SK-N-SH (cell line): ENCODE measurements at regions not wholly inside any gene's neighbourhood (a gene's known extent, or its start where the extent isn't known, plus 50 kb on each side); places are given as distances from the start of the nearest gene placed in this dataset.

Experiments used
- CTCF ChIA-PET: fragments of 300-600, 350-600 bp; formaldehyde crosslinking; extraction: SDS; loops from one replicate; lab custom pipeline; 2021; lab: Yijun Ruan, JAX
- POLR2A ChIA-PET: fragments of 350-600 bp; sonication (Branson Sonifier 250); formaldehyde crosslinking; extraction: SDS; loops from one replicate; lab custom pipeline; 2020; ENCODE audit warnings: antibody characterized with exemption, inconsistent platforms; lab: Yijun Ruan, JAX
- DNase-seq: peaks from one replicate; pipeline ENCODE4 v3.0.0; 2012
- H2AFZ ChIP-seq: fragments of 200-600 bp; sonication (generic); 2 replicates; pipeline ENCODE4 v1.8.1; 2016; ENCODE audit warnings: antibody characterized with exemption, mild to moderate bottlenecking, low read depth
- H3F3A ChIP-seq: fragments of 200-600 bp; sonication (generic); replicated peaks from 2 replicates; pipeline ENCODE3; 2016; ENCODE audit warnings: antibody characterized with exemption, mild to moderate bottlenecking; ENCODE audit not compliant: insufficient read depth
- H3K27ac ChIP-seq, 2 experiments: fragments of 200-500 bp in 1 of 2; fragments of 200-600 bp in 1 of 2; sonication (Bioruptor generic) in 1 of 2; sonication (generic), shearing (Covaris generic) in 1 of 2; 2 replicates each; pipeline versions ENCODE4 v1.5.1 to v1.6.1; 2014 to 2016; ENCODE audit warnings: low read depth in 2 of 2, inconsistent platforms in 1 of 2, low read length in 1 of 2, mild to moderate bottlenecking in 1 of 2, mixed read lengths in 1 of 2
- H3K27me3 ChIP-seq: fragments of 200-600 bp; sonication (generic), shearing (Covaris generic); 2 replicates; pipeline ENCODE4 v1.6.1; 2016; ENCODE audit warnings: mixed run types; ENCODE audit not compliant: insufficient read depth
- H3K36me3 ChIP-seq, 2 experiments: fragments of 200-500 bp in 1 of 2; fragments of 200-600 bp in 1 of 2; sonication (Bioruptor generic) in 1 of 2; sonication (generic) in 1 of 2; replicated peaks in 1 of 2; 2 replicates each; pipeline versions ENCODE3 to v1.5.1; 2014 to 2016; ENCODE audit warnings: low read length in 1 of 2, mild to moderate bottlenecking in 1 of 2; ENCODE audit not compliant: insufficient read depth in 2 of 2, control insufficient read depth in 1 of 2
- H3K4me1 ChIP-seq, 2 experiments: fragments of 200-500 bp in 1 of 2; fragments of 200-600 bp in 1 of 2; sonication (Bioruptor generic) in 1 of 2; sonication (generic), shearing (Covaris generic) in 1 of 2; 2 replicates each; pipeline versions ENCODE4 v1.5.1 to v1.6.1; 2014 to 2016; ENCODE audit warnings: low read depth in 1 of 2, low read length in 1 of 2, mixed run types in 1 of 2; ENCODE audit not compliant: insufficient read depth in 2 of 2, control insufficient read depth in 1 of 2
- H3K4me2 ChIP-seq: fragments of 200-600 bp; sonication (generic), shearing (Covaris generic); 2 replicates; pipeline ENCODE4 v1.6.1; 2017; ENCODE audit warnings: mixed run types
- H3K4me3 ChIP-seq, 2 experiments: fragments of 200-500 bp in 1 of 2; fragments of 200-600 bp in 1 of 2; sonication (Bioruptor generic) in 1 of 2; sonication (generic), shearing (Covaris generic) in 1 of 2; 2 replicates each; pipeline versions ENCODE4 v1.5.1 to v1.8.1; 2014 to 2016; ENCODE audit warnings: low read depth in 2 of 2, inconsistent platforms in 1 of 2, low read length in 1 of 2, mild to moderate bottlenecking in 1 of 2, mixed read lengths in 1 of 2, moderate library complexity in 1 of 2
- H3K79me2 ChIP-seq: fragments of 200-600 bp; sonication (generic); 2 replicates; pipeline ENCODE4 v1.8.1; 2017; ENCODE audit warnings: mild to moderate bottlenecking; ENCODE audit not compliant: insufficient read depth
- H3K9ac ChIP-seq: fragments of 200-600 bp; sonication (generic); 2 replicates; pipeline ENCODE4 v1.6.1; 2017; ENCODE audit warnings: mixed run types
- H3K9me2 ChIP-seq: fragments of 200-600 bp; sonication (generic); 2 replicates; pipeline ENCODE4 v1.6.1; 2017; ENCODE audit warnings: mixed run types
- H3K9me3 ChIP-seq: fragments of 200-600 bp; sonication (generic); 2 replicates; pipeline ENCODE4 v1.6.1; 2017; ENCODE audit warnings: mixed run types, mild to moderate bottlenecking, moderate library complexity
- H4K20me1 ChIP-seq: fragments of 200-600 bp; sonication (generic); 2 replicates; pipeline ENCODE4 v1.6.1; 2017; ENCODE audit warnings: mild to moderate bottlenecking, mixed run types; ENCODE audit not compliant: insufficient read depth
- CHD2 ChIP-seq: fragments of 150-350 bp; IDR thresholded peaks from 2 replicates; pipeline ENCODE4 v1.6.1; 2018; ENCODE audit warnings: low read length; ENCODE audit not compliant: partially characterized antibody
- CTCF ChIP-seq: fragments of 200-600 bp; sonication (generic); IDR thresholded peaks from 2 replicates; pipeline ENCODE4 v1.6.1; 2017; ENCODE audit warnings: antibody characterized with exemption, mild to moderate bottlenecking, moderate library complexity
- FOSL2 ChIP-seq: IDR thresholded peaks from 2 replicates; pipeline ENCODE4 v1.4.0; 2012; ENCODE audit warnings: low read depth, mild to moderate bottlenecking, moderate library complexity, borderline replicate concordance
- GABPA ChIP-seq: IDR thresholded peaks from 2 replicates; pipeline ENCODE4 v1.4.0; 2012; ENCODE audit warnings: low read depth, mild to moderate bottlenecking
- GATA2 ChIP-seq: sonication (generic); formaldehyde crosslinking; IDR thresholded peaks from 2 replicates; pipeline ENCODE4 v1.5.0; 2020; ENCODE audit warnings: mild to moderate bottlenecking, missing genetic modification reagents
- NFIC ChIP-seq: IDR thresholded peaks from 2 replicates; pipeline ENCODE4 v1.4.0; 2012; ENCODE audit warnings: borderline replicate concordance
- NRF1 ChIP-seq: IDR thresholded peaks from 2 replicates; pipeline ENCODE4 v1.6.1; 2012; ENCODE audit warnings: low read depth, mild to moderate bottlenecking, low read length
- PBX3 ChIP-seq: IDR thresholded peaks from 2 replicates; pipeline ENCODE4; 2012
- RAD21 ChIP-seq: IDR thresholded peaks from 2 replicates; pipeline ENCODE4 v1.6.1; 2012; ENCODE audit warnings: mild to moderate bottlenecking, low read length
- RCOR1 ChIP-seq: fragments of 150-350 bp; IDR thresholded peaks from 2 replicates; pipeline ENCODE4 v1.6.1; 2017; ENCODE audit warnings: antibody characterized with exemption, low read length
- RFX5 ChIP-seq: IDR thresholded peaks from 2 replicates; pipeline ENCODE4 v1.6.1; 2012; ENCODE audit warnings: mild to moderate bottlenecking, improper control_type of control experiment, low read length
- SIN3A ChIP-seq: IDR thresholded peaks from 2 replicates; pipeline ENCODE4 v1.6.1; 2012; ENCODE audit warnings: low read depth, mild to moderate bottlenecking, low read length, moderate library complexity, borderline replicate concordance
- ZBTB33 ChIP-seq: IDR thresholded peaks from 2 replicates; pipeline ENCODE4 v1.4.0; 2012; ENCODE audit warnings: low read depth, borderline replicate concordance
- whole genome bisulfite sequencing: methylation state at CpG from one replicate; pipeline ENCODE4 v1.1.6; 2017; ENCODE audit warnings: low lambda C conversion rate; 5-methylcytosine and 5-hydroxymethylcytosine counted together

- 14% methylated on average over 3 of the region's 3 CpGs for WGBS
Observed at GRCh38 chr16:6247150-6247549, 1085.5 kb upstream of the RBFOX1 start.

GRCh38 chr16:6246266-6246665, 1086.4 kb upstream of the RBFOX1 start:
- no peak overlapping the region for H3K4me3 ChIP-seq
- DNase-seq, result no peak
- no peaks in the 10 kb centered on the region for H4K20me1 ChIP-seq
- H3K27ac ChIP-seq, result no peak overlapping the region
- H3K9me3 ChIP-seq, result no peaks in the 10 kb centered on the region
- POLR2A ChIA-PET, result no interaction called here
- no peaks in the 10 kb centered on the region for H3K79me2 ChIP-seq
- H2AFZ ChIP-seq, result no peak overlapping the region
- no peaks in the 10 kb centered on the region for H3K36me3 ChIP-seq
- CTCF ChIA-PET, result no interaction called here
- H3K27me3 ChIP-seq, result no peaks in the 10 kb centered on the region
- H3K9me2 ChIP-seq, result no peaks in the 10 kb centered on the region
- TF ChIP-seq CTCF, result no peak
- no peak for TF ChIP-seq RAD21
- no peak for TF ChIP-seq ZBTB33
- no peak for TF ChIP-seq NRF1
- TF ChIP-seq RFX5, result no peak
- no peak for TF ChIP-seq NFIC
- TF ChIP-seq, all 33 proteins: peak for 0
- no peak overlapping the region for H3K4me2 ChIP-seq
- H3K4me1 ChIP-seq, result no peaks in the 10 kb centered on the region
- H3K9ac ChIP-seq, result no peak overlapping the region
- no peaks in the 10 kb centered on the region for H3F3A ChIP-seq

More at GRCh38 chr16:6247150-6247549, 1085.5 kb upstream of the RBFOX1 start:
- no peak overlapping the region for H2AFZ ChIP-seq
- H3F3A ChIP-seq, result no peaks in the 10 kb centered on the region
- no peak overlapping the region for H3K4me3 ChIP-seq
- H3K79me2 ChIP-seq, result no peaks in the 10 kb centered on the region
- H3K4me1 ChIP-seq, result no peaks in the 10 kb centered on the region
- H3K36me3 ChIP-seq, result no peaks in the 10 kb centered on the region
- TF ChIP-seq GABPA, result no peak
- TF ChIP-seq RCOR1, result no peak
- TF ChIP-seq PBX3, result no peak
- no peak for TF ChIP-seq NRF1
- no peak for TF ChIP-seq SIN3A
- TF ChIP-seq CHD2, result no peak
- TF ChIP-seq GATA2 (CRISPR knock-in tag), result no peak
- TF ChIP-seq FOSL2, result no peak
- no peak for TF ChIP-seq ZBTB33
- H3K9me2 ChIP-seq, result no peaks in the 10 kb centered on the region
- no peaks in the 10 kb centered on the region for H3K9me3 ChIP-seq
- H3K9ac ChIP-seq, result no peak overlapping the region
- ChIA-PET CTCF (interaction anchor here (0.5 to 0.8 kb wide), 3 partner anchors 14 to 70 kb away, joined by 3 read pairs; no protein-coding TSS in a partner anchor), POLR2A (no interaction called here)
- H3K27ac ChIP-seq, result no peak overlapping the region
- H4K20me1 ChIP-seq, result no peaks in the 10 kb centered on the region
- DNase-seq, result no peak
- no peaks in the 10 kb centered on the region for H3K27me3 ChIP-seq
- H3K4me2 ChIP-seq, result no peak overlapping the region
